GM21367 (cell line): ENCODE measurements at regions not wholly inside any gene's neighbourhood (a gene's known extent, or its start where the extent isn't known, plus 50 kb on each side); places are given as distances from the start of the nearest gene placed in this dataset.

Experiments
- ATAC-seq: cut with Tn5 transposase; IDR thresholded peaks from one replicate; pipeline ENCODE4 v1.9.1; 2021; ENCODE audit not compliant: unreplicated experiment

DNA sequence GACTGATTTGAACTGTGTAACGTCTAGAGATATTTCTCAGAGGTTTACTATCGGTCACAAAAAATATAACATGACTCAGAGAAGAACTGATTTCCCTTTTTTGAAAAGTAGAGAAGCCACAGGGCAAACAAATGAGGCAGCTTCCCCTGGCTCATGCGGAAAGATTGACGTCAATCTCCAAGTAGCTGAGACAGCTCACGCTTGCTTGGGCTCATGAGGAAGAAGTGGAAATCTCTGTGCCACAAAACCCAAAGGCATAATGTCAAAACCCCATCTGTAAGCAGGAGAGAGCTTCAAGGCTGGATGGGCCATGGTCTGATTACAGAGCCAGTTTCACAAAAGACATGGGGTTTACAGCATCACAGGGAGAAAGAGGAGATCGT, 188.1 kb downstream of the ARL4C start:
- ATAC-seq: peak; percentile 86

GRCh38 chr2:234308073-234308812, 188.6 kb downstream of the ARL4C start:
- no peak for ATAC-seq

- ATAC-seq: no peak
Measured at GRCh38 chr2:234307322-234307961, 189.4 kb downstream of the ARL4C start.

- ATAC-seq: no peak
Measured at GRCh38 chr2:234306426-234307173, 190.3 kb downstream of the ARL4C start.

DNA sequence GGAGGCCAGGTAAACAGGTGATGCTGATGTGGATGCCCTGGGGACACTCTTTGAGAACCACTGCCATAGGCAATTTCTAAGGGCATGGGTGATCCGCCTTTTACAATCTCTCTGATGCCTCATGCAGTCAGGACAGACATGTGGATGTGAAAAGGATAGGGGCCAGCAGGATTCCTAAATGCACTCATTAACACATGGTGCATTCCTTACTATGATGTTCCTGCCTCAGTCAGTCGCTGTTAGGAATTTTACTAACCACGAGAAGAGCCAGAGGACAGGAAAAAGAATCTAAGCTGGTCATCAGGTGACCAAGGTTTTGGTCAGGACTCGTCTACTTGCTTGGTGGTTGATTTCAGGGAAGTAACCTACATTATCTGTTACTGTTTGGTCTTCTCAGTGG, 191.0 kb downstream of the ARL4C start:
- no peak for ATAC-seq

- no peak for ATAC-seq
Measured at GRCh38 chr2:234304950-234305349, 191.9 kb downstream of the ARL4C start.

DNA sequence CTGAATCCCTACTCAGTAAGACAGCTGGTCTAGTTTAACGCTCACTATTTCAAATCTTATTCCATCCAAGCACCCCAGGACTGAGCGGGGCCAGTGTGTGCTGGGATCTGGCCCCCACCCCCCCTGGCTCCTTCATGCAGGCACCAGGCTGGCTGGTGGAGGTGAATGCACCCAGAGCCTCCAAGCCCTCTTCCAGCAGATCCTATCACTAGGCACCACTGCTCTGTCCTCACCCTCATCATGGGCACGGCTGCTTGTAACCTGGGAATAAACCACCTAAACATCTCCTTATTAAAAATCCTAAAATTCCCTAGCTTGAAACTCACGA, 194.3 kb downstream of the ARL4C start:
- no peak for ATAC-seq

DNA sequence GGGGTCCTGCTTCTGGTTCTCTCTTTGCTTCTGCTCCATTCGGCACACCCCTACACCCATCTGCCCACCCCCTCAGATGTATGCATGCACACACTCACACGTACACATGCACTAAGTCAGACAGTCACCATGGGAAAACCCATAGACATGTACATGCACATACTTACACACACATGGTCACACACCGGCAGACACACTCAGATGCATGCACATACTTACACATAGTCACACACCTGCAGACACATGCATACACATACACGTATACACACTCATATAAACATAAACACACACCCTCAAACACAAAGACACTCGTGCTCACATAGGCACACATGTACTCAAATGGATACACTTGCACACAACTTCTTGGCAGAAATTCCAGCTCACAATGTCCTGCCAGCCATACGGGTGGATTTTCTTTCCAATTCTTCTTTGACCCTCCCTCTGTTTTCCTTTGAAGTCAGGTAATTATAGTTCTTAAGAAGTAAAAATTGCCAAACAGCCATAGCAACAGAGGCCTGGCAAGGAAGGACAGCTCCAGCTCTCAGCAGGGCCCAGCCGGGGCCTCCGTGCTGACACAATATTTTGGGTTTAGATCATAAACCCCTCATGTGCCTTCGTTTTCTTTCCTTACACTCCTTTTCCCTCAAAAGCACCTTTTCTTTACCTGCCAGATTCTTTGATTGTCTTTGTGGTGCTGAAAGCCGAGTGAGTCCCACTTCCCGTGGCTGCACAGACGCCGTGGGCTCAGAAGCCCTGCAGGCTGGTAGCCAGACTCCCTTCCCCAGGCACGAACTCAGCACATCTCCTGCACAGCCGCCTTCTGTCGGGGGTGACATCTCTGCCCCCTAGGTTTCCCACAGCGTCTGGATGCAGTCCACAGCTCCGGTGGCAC, 195.7 kb downstream of the ARL4C start:
- ATAC-seq: no peak

DNA sequence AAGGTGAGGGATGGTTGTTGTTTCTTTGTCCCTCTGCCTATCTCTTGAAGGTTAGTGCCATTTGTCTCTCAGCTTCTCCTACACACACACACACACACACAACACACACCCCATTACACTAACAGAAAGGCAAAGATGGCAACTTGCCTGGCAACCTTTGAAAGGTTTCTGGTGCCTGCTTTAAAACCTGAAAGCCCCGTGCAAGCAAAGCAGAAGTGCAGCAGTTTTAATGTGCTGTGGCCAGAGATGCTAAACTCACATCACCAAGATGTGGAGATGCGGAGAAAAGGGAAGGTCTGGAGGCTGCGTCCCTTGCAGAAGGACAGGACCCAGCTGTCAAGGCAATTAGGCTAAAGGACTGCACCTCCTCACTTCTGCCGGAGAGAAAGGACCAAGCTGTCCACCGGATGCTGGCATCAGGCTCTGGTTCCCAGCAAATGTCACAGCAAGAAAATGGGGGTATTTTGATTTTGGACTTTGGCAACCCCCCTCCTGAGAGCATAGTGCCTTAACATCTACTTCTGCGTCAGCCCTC, 196.4 kb downstream of the ARL4C start:
- ATAC-seq: no peak

- no peak for ATAC-seq
Measured at GRCh38 chr2:234298918-234299317, 198.0 kb downstream of the ARL4C start.

DNA sequence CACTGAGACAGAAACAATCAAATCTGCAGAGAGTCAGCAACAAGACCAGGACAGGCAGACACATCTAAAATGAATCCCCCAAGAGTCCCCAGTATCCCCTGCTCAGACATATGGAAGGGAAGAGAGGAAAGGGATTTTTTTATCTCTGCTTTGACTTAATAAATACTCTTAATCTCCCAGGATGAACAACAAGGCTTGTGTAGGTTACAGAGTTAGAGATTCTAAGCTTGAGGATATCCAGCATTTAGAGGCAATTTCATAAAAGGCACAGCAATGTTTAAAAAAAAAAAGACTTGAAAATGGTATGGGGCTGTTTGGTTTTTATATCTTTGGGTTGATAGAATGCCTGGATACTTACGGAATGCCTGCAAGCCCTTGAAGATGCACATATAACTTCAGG, 199.9 kb downstream of the ARL4C start:
- ATAC-seq: no peak

DNA sequence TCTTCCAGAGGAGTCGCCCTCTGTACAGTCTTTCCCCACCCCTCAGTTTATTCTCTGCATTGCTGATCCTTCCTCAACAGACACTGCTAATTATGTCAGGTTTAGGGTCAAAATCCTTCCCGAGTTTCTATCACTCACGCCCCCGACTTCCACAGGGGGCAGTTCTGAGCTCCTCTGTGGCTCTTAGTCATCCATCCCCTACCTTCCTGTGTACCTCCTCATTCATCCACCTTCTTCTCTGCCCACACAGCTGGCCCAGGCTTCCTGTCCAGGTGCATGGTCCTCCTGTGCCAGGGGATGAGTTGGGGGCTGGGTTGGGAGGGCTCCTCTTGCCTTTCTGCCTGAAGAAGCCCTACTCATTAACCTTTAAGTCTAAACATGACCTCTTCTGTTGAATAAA, 202.9 kb downstream of the ARL4C start:
- ATAC-seq: no peak

- ATAC-seq: no peak
Measured at GRCh38 chr2:234292962-234293243, 204.0 kb downstream of the ARL4C start.

- ATAC-seq: peak; percentile 39
Measured at GRCh38 chr2:234292205-234292961, 204.5 kb downstream of the ARL4C start.

GRCh38 chr2:234291765-234292204, 205.1 kb downstream of the ARL4C start:
- no peak for ATAC-seq

GRCh38 chr2:234290671-234291070, 206.2 kb downstream of the ARL4C start:
- ATAC-seq: peak; percentile 56

- no peak for ATAC-seq
Measured at GRCh38 chr2:234289834-234290590, 206.9 kb downstream of the ARL4C start.

DNA sequence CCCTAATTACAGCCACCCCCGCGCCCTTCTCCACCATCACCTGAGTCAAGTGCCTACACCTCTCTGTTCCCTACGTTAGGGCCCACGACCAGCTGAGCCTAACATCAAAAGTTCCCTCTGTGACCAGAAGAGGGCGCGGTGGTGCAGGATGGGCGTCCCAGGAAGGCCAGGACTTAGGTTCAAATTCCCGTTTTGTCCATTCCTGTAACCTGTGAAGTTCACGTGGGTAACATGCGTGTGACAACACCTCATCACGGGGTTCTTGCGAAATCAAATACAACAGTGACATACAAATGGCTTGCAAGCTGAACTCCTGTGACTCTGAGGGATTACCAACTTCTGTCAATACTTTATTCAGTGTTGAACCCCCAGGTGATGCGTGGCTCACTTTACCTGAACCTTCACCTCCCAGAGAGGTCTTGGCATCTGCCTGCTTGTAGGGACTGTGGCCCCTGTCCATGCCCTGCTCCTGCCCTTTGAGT, 207.9 kb downstream of the ARL4C start:
- no peak for ATAC-seq

DNA sequence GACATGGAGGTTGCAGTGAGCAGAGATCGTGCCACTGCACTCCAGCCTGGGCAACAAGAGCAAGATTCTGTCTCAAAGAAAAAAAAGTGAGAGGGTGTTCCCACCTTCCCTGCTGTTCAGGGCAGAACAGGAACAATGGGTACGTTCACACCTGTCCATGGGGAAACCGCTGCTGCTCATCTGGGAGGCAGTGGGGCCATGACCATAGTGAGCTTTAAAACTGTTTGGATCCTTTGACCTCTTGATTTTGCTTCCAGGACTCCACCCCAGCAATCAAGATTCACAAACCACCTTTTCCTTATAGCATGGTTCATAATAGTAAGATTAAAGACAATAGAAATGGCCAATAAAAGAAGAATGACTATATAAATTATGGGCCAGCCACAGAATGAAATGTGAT, 209.2 kb downstream of the ARL4C start:
- ATAC-seq: no peak

GRCh38 chr2:234286956-234287355, 209.9 kb downstream of the ARL4C start:
- ATAC-seq: no peak
